ENCODE measurements at regions not wholly inside any gene's neighbourhood (a gene's known extent, or its start where the extent isn't known, plus 50 kb on each side); places are given as distances from the start of the nearest gene placed in this dataset.
"Not testable (repeated sequence)": the region's sequence is repeated elsewhere in the genome, so short reads cannot be mapped to it uniquely, and the experiment has no call there.

- H4K20me1 ChIP-seq: no peaks in the 10 kb centered on the region
- TF ChIP-seq Cebpa-rat (IDR thresholded peaks at IDR 0.05): no peak
These were observed 114.0 kb downstream of the BLID start for GRCh38 chr11:122002047-122002446.

DNA sequence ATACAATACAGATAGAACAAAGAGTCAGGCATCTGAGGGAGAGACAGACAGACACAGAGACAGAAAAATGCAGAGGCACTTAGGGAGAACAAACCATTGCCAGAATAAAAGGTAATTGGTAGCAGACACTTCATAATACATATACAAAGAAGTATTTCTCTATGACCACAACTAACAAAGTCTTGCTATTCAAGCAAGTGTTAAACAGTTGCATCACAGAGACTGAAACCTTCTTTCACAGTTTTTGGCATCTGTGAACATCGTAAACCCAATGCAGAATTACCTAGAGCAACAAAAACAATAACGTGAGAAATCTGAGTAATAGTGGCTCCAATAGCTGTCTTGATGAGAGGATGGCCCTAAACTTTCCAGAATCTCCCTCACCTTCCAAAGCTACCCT is 116.4 kb downstream of the BLID start:
- 0 out of 22 replicates have a peak, but pooled peaks cover 0 to 3% (median 0%) of the 10 kb centered on the region in 11 experiments for H3K9me3 ChIP-seq (replicated peaks in 1 of 11)
- H3K36me3 ChIP-seq: no peaks in the 10 kb centered on the region
- no peak overlapping the region for H3K9ac ChIP-seq
- H4K20me1 ChIP-seq: no peaks in the 10 kb centered on the region
- no peak overlapping the region for H3K27ac ChIP-seq
- H3K4me3 ChIP-seq: no peak overlapping the region
- no peaks in the 10 kb centered on the region for H3K4me1 ChIP-seq
- H3K4me2 ChIP-seq: no peak overlapping the region
- TF ChIP-seq Cebpa-rat (IDR thresholded peaks at IDR 0.05): no peak
- no peaks in the 10 kb centered on the region for H3K27me3 ChIP-seq

More at GRCh38 chr11:122002047-122002446, 114.0 kb downstream of the BLID start:
- Histone ChIP-seq H3K27ac (no peak overlapping the region), H3K4me1 (peaks cover 0 to 7% (median 1%) of the 10 kb centered on the region in 10 experiments; a peak in 12 of 20 replicates), H3K9ac (no peak overlapping the region), H3K27me3 (no peaks in the 10 kb centered on the region), H3K4me3 (no peak overlapping the region), H3K36me3 (no peaks in the 10 kb centered on the region), H3K9me3 (replicated peaks in 1 of 11) (no peaks in the 10 kb centered on the region), H3K4me2 (no peak overlapping the region)

DNA sequence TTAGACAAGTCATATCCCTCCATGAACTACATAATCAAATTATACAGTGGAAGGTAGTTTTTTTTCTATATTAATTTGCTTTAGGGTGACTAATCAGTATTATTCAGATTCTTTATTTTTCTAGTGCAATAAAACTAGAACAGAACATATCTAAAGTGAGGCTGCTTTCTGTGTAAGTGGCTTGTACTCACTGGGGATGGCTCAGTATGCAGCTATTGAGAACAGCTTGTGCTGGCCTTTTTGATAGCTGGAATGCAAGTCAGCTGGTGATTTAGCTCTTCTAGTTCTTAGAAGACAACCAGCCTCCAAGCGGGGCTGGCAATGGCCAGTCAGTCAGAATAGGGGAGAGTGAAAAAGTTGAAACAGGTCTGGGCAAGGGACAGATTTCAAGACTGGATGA is 119.4 kb downstream of the BLID start:
- Histone ChIP-seq H3K27ac (no peak overlapping the region), H3K9ac (no peak overlapping the region), H3K36me3 (no peaks in the 10 kb centered on the region), H4K20me1 (no peaks in the 10 kb centered on the region), H3K4me1 (no peaks in the 10 kb centered on the region), H3K27me3 (no peaks in the 10 kb centered on the region), H3K9me3 (replicated peaks in 1 of 11) (0 out of 22 replicates have a peak, but pooled peaks cover 0 to 3% (median 0%) of the 10 kb centered on the region in 11 experiments), H3K4me3 (no peak overlapping the region), H3K4me2 (no peak overlapping the region)
- no peak for TF ChIP-seq Cebpa-rat (IDR thresholded peaks at IDR 0.05)

- H3K27me3 ChIP-seq: no peaks in the 10 kb centered on the region
- H3K27ac ChIP-seq: no peak overlapping the region
- no peak overlapping the region for H3K9ac ChIP-seq
- no peaks in the 10 kb centered on the region for H3K4me1 ChIP-seq
- H3K9me3 ChIP-seq (replicated peaks in 1 of 11): no peaks in the 10 kb centered on the region
- H3K4me2 ChIP-seq: no peak overlapping the region
- H3K4me3 ChIP-seq: no peak overlapping the region
- no peaks in the 10 kb centered on the region for H4K20me1 ChIP-seq
- H3K36me3 ChIP-seq: no peaks in the 10 kb centered on the region
- TF ChIP-seq Cebpa-rat (IDR thresholded peaks at IDR 0.05): no peak
These were observed 132.1 kb downstream of the BLID start for GRCh38 chr11:121983901-121984300.

DNA sequence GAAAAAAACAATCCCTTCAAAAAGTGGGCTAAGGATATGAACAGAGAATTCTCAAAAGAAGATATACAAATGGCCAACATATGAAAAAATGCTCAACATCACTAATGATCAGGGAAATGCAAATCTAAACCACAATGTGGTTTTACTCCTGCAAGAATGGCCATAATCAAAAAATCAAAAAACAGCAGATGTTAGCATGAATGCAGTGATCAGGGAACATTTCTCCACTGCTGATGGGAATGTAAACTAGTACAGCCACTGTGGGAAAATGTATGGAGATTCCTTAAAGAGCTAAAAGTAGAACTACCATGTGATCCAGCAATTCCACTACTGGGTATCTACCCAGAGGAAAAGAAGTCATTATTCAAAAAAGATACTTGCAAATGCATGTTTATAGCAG is 138.1 kb downstream of the BLID start:
- not testable (repeated sequence) for H4K20me1 ChIP-seq; H3K4me1 ChIP-seq; H3K4me2 ChIP-seq; H3K27ac ChIP-seq; H3K9ac ChIP-seq; H3K36me3 ChIP-seq; H3K4me3 ChIP-seq; H3K9me3 ChIP-seq (replicated peaks in 1 of 11); H3K27me3 ChIP-seq

DNA sequence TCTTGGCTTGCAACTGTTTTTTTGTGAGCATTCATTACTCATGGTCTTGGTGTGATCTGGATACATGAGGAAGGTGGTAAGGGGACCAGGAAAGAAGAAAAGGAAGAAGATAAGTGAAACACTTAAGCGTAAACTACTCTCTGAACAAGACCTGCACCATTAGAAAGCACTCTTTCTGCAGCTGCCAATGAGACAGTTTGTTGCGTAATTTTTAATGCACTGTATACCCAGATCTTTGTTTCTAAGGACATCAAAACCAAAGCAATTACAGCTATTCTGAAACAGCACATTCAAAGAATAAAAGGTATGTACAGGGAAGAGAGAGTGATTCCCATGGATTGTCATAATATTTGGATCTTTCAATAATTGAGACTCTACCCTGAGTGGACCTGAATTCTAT is 147.4 kb downstream of the BLID start:
- no peak overlapping the region for H3K4me3 ChIP-seq
- H3K27me3 ChIP-seq: no peaks in the 10 kb centered on the region
- 0 out of 22 replicates have a peak, but pooled peaks of 1 of the 11 experiments have one; percentile 19 for TF ChIP-seq Cebpa-rat (IDR thresholded peaks at IDR 0.05)
- no peak overlapping the region for H3K4me2 ChIP-seq
- H3K9ac ChIP-seq: no peak overlapping the region
- H3K4me1 ChIP-seq: peaks cover 0 to 9% (median 6%) of the 10 kb centered on the region in 10 experiments; a peak in 9 of 20 replicates
- H4K20me1 ChIP-seq: no peaks in the 10 kb centered on the region
- H3K36me3 ChIP-seq: no peaks in the 10 kb centered on the region
- H3K9me3 ChIP-seq (replicated peaks in 1 of 11): peaks cover 0 to 10% (median 0%) of the 10 kb centered on the region in 11 experiments; a peak in 4 of 22 replicates
- no peak overlapping the region for H3K27ac ChIP-seq

- Histone ChIP-seq H3K4me2 (no peak overlapping the region), H3K27me3 (no peaks in the 10 kb centered on the region), H3K9ac (no peak overlapping the region), H3K4me1 (peaks cover 0 to 9% (median 6%) of the 10 kb centered on the region in 10 experiments; a peak in 9 of 20 replicates), H3K27ac (no peak overlapping the region), H3K9me3 (replicated peaks in 1 of 11) (no peaks in the 10 kb centered on the region), H3K36me3 (no peaks in the 10 kb centered on the region), H4K20me1 (no peaks in the 10 kb centered on the region), H3K4me3 (no peak overlapping the region)
- no peak for TF ChIP-seq Cebpa-rat (IDR thresholded peaks at IDR 0.05)
These were observed 148.8 kb downstream of the BLID start for GRCh38 chr11:121967131-121967704.

GRCh38 chr11:121965330-121965729 is 150.7 kb downstream of the BLID start:
- H3K4me1 ChIP-seq: peaks cover 0 to 9% (median 6%) of the 10 kb centered on the region in 10 experiments; a peak in 9 of 20 replicates
- no peak overlapping the region for H3K4me2 ChIP-seq
- H3K36me3 ChIP-seq: no peaks in the 10 kb centered on the region
- no peak for TF ChIP-seq Cebpa-rat (IDR thresholded peaks at IDR 0.05)
- H4K20me1 ChIP-seq: no peaks in the 10 kb centered on the region
- no peak overlapping the region for H3K27ac ChIP-seq
- H3K9me3 ChIP-seq (replicated peaks in 1 of 11): no peaks in the 10 kb centered on the region
- no peak overlapping the region for H3K9ac ChIP-seq
- no peak overlapping the region for H3K4me3 ChIP-seq
- no peaks in the 10 kb centered on the region for H3K27me3 ChIP-seq

- Histone ChIP-seq H3K9ac (no peak overlapping the region), H3K4me2 (peak overlapping the region in 6 of 11 experiments; percentile 3 to 52 (median 25); a peak in 11 of 22 replicates), H3K36me3 (no peaks in the 10 kb centered on the region), H4K20me1 (no peaks in the 10 kb centered on the region), H3K27me3 (no peaks in the 10 kb centered on the region), H3K4me1 (peaks cover 0 to 9% (median 6%) of the 10 kb centered on the region in 10 experiments; a peak in 9 of 20 replicates), H3K4me3 (no peak overlapping the region), H3K9me3 (replicated peaks in 1 of 11) (no peaks in the 10 kb centered on the region), H3K27ac (no peak overlapping the region)
- TF ChIP-seq Cebpa-rat (IDR thresholded peaks at IDR 0.05): no peak
These were observed 151.4 kb downstream of the BLID start for GRCh38 chr11:121964591-121964990.

- not testable (repeated sequence) for H3K4me2 ChIP-seq; H3K4me3 ChIP-seq; H3K36me3 ChIP-seq; H3K27me3 ChIP-seq; H4K20me1 ChIP-seq; H3K9ac ChIP-seq; H3K27ac ChIP-seq; H3K9me3 ChIP-seq (replicated peaks in 1 of 11); H3K4me1 ChIP-seq
These were observed 152.2 kb downstream of the BLID start for GRCh38 chr11:121963846-121964245.

Data from BLaER1 treated with 17β-estradiol and CSF1 and Interleukin-3, amounts not matched to agents 10 nM and 100 nM (cell line).